ENCODE measurements at regions not wholly inside any gene's neighbourhood (a gene's known extent, or its start where the extent isn't known, plus 50 kb on each side); places are given as distances from the start of the nearest gene placed in this dataset.

DNA sequence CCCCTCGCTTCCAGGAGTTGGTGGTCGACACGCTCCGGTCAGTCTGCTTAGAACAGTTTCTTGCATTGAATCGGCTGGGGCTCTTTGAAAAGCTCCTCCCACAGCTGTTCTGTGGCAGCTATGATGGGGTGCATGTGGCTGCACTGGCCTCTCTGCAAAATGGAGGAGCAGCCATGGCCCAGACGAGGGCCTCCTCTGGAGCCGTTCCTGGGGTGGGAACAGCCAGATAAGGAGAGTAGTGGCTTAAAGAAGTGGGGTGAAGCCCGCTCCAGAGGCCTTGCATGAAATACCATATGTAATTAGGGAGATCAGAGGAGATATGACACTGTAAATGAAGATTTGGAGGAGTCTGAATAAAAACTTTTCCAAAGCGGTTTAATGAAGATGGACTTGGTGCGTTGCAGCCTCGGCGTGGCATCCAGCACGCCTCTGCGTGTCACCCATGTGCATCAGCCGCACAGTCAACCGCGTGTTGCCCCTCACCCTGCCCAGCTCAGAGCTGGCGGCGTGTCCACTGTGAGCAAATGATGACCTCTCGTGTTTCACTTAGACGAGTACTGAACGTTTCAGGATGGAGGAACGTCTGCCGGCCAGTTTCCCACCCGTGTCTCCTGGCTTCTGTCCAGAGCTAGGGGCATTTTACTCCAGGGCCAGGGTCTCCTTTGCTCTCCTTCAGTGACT is 199.2 kb downstream of the TEX29 start:
- Mint-ChIP-seq H3K36me3 (no peaks in the 10 kb centered on the region), H3K27ac (no peak overlapping the region), H3K4me1 (no peaks in the 10 kb centered on the region), H3K27me3 (peaks cover 2 to 11% of the 10 kb centered on the region in 2 donors), H3K4me3 (no peak overlapping the region), H3K9me3 (no peaks in the 10 kb centered on the region)
- Histone ChIP-seq H3K9me3 (ENCODE audit: low read length) (no peaks in the 10 kb centered on the region), H3K4me3 (ENCODE audit: low read length) (no peak overlapping the region), H3K36me3 (ENCODE audit: insufficient read depth, low read length) (no peaks in the 10 kb centered on the region), H3K4me1 (ENCODE audit: insufficient read depth, low read length) (no peaks in the 10 kb centered on the region), H3K27me3 (ENCODE audit: insufficient read depth, low read length, poor library complexity, severe bottlenecking) (no peaks in the 10 kb centered on the region), H3K27ac (ENCODE audit: low read depth, low read length) (no peak overlapping the region)
- no peak for DNase-seq
- ChIA-PET CTCF (no interaction called here), POLR2A (no interaction called here)

DNA sequence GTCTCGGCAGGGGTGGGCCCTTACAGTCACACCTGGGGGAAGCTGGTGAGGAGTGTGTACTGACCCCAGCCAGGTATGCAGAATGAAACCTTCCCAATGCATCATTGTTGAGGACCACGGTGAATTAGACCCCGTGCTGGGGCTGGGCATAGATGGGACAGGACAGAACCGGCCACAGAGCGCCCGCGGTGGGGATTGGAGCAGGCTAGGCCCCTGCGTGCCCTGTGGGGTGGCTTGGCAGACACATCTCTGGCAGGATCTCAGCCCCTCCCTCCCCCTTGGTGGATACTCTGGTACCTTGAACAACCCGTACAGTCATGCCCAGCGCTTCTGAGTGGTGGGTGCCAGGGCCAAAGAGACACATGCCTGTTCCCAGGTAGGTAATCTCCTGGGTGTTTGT is 200.6 kb downstream of the TEX29 start:
- Mint-ChIP-seq H3K27me3 (peaks cover 2 to 11% of the 10 kb centered on the region in 2 donors), H3K27ac (no peak overlapping the region), H3K4me1 (no peaks in the 10 kb centered on the region), H3K4me3 (no peak overlapping the region), H3K9me3 (no peaks in the 10 kb centered on the region), H3K36me3 (no peaks in the 10 kb centered on the region)
- Histone ChIP-seq H3K27me3 (ENCODE audit: insufficient read depth, low read length, poor library complexity, severe bottlenecking) (no peaks in the 10 kb centered on the region), H3K4me3 (ENCODE audit: low read length) (no peak overlapping the region), H3K36me3 (ENCODE audit: insufficient read depth, low read length) (no peaks in the 10 kb centered on the region), H3K9me3 (ENCODE audit: low read length) (no peaks in the 10 kb centered on the region), H3K27ac (ENCODE audit: low read depth, low read length) (no peak overlapping the region), H3K4me1 (ENCODE audit: insufficient read depth, low read length) (no peaks in the 10 kb centered on the region)
- CTCF ChIA-PET, result no interaction called here
- no peak for DNase-seq
- POLR2A ChIA-PET, result no interaction called here

DNA sequence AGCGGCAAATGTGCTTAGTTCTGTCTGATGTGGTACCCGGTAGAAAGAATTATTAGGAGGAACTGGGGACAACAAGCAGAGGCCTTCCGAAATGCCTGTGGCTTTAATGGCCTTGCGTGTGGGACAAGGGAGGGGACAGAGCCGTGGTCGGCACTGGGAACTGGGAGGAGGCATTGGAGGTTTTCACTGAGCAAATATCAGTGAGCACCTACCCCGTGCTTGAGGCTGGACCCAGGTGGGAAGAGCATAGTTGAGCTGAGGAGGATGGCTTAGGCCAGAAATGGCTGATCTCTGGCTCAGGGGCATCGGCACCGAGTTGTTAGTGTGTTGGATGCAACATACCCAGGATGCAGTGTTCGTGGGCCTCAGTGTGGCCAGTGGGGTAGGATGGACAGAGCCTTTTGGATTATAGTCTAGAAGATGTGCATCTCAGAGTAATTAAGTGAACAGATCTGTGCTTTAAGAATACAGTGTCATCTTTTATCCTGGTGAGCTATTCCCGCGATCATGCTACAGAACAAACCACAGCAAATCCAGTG is 201.3 kb downstream of the TEX29 start:
- H3K4me3 ChIP-seq (ENCODE audit: low read length), result no peak overlapping the region
- H3K4me1 ChIP-seq (ENCODE audit: insufficient read depth, low read length), result no peaks in the 10 kb centered on the region
- H3K9me3 Mint-ChIP-seq, result no peaks in the 10 kb centered on the region
- no peaks in the 10 kb centered on the region for H3K4me1 Mint-ChIP-seq
- no peaks in the 10 kb centered on the region for H3K27me3 ChIP-seq (ENCODE audit: insufficient read depth, low read length, poor library complexity, severe bottlenecking)
- H3K36me3 ChIP-seq (ENCODE audit: insufficient read depth, low read length), result no peaks in the 10 kb centered on the region
- peaks cover 2 to 11% of the 10 kb centered on the region in 2 donors for H3K27me3 Mint-ChIP-seq
- H3K9me3 ChIP-seq (ENCODE audit: low read length), result no peaks in the 10 kb centered on the region
- CTCF ChIA-PET, result no interaction called here
- H3K27ac ChIP-seq (ENCODE audit: low read depth, low read length), result no peak overlapping the region
- DNase-seq, result no peak
- POLR2A ChIA-PET, result no interaction called here
- no peak overlapping the region for H3K4me3 Mint-ChIP-seq
- no peaks in the 10 kb centered on the region for H3K36me3 Mint-ChIP-seq
- H3K27ac Mint-ChIP-seq, result no peak overlapping the region

DNA sequence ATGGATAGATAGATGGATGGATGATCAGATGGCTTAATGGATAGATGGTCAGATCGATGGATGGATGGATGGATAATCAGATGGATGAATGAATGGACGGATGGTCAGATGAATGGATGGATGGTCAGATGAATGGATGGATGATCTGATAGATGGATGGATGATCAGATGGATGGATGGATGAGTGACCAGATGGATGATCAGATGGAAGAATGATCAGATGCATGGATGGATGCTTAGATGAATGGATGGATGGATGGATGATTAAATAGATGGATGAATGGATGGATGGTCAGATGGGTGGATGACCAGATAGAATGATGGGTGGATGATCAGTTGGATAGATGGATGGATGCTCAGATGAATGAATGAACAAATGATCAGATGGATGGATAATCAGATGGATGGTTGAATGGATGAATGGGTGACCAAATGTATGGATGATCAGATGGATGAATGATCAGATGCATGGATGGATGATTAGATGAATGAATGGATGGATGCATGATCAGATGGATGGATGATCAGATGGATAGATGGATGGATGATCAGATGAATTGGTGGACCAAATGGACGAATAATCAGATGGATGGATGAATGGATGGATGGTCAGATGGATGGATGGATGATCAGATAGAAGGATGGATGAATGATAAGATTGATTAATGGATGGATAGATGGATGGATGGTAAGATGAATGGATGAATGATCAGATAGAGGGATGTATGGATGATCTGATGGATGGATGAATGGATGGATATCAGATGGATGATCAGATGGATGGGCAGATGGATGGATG is 205.1 kb downstream of the TEX29 start:
- H3K36me3 ChIP-seq (ENCODE audit: insufficient read depth, low read length), result no peaks in the 10 kb centered on the region
- no peak overlapping the region for H3K27ac ChIP-seq (ENCODE audit: low read depth, low read length)
- peaks cover 7 to 11% of the 10 kb centered on the region in 2 donors for H3K27me3 Mint-ChIP-seq
- no peak overlapping the region for H3K4me3 Mint-ChIP-seq
- H3K27ac Mint-ChIP-seq, result no peak overlapping the region
- no peak for DNase-seq
- H3K9me3 ChIP-seq (ENCODE audit: low read length), result no peaks in the 10 kb centered on the region
- H3K9me3 Mint-ChIP-seq, result no peaks in the 10 kb centered on the region
- H3K36me3 Mint-ChIP-seq, result no peaks in the 10 kb centered on the region
- H3K4me1 ChIP-seq (ENCODE audit: insufficient read depth, low read length), result no peaks in the 10 kb centered on the region
- no peaks in the 10 kb centered on the region for H3K4me1 Mint-ChIP-seq
- ChIA-PET POLR2A (no interaction called here), CTCF (no interaction called here)
- no peak overlapping the region for H3K4me3 ChIP-seq (ENCODE audit: low read length)
- no peaks in the 10 kb centered on the region for H3K27me3 ChIP-seq (ENCODE audit: insufficient read depth, low read length, poor library complexity, severe bottlenecking)

DNA sequence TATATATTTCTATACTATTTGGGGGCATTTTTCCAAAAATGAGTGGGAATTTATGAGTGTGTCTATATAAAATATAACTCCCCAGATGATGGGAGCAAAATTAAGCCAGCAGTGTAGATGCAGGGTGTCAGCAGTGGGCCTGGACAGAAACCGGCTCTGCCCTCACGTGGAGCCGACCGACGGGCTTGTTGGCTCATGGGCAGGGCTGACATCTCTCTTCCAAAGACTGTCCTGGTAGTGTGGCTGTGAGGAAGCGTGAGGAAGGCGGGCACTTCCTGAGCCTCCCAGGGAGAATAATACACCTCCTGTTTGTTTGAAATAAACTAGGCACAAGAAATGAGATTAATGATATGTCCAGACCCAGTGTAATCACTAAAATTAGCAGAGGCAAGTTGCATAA is 206.5 kb downstream of the TEX29 start:
- H3K4me3 Mint-ChIP-seq, result no peak overlapping the region
- Histone ChIP-seq H3K27ac (ENCODE audit: low read depth, low read length) (no peak overlapping the region), H3K4me1 (ENCODE audit: insufficient read depth, low read length) (no peaks in the 10 kb centered on the region), H3K36me3 (ENCODE audit: insufficient read depth, low read length) (no peaks in the 10 kb centered on the region), H3K9me3 (ENCODE audit: low read length) (no peaks in the 10 kb centered on the region), H3K27me3 (ENCODE audit: insufficient read depth, low read length, poor library complexity, severe bottlenecking) (no peaks in the 10 kb centered on the region), H3K4me3 (ENCODE audit: low read length) (no peak overlapping the region)
- no peaks in the 10 kb centered on the region for H3K36me3 Mint-ChIP-seq
- ChIA-PET POLR2A (no interaction called here), CTCF (no interaction called here)
- H3K27ac Mint-ChIP-seq, result no peak overlapping the region
- peaks cover 9 to 15% of the 10 kb centered on the region in 2 donors for H3K27me3 Mint-ChIP-seq
- no peak for DNase-seq
- H3K9me3 Mint-ChIP-seq, result no peaks in the 10 kb centered on the region
- H3K4me1 Mint-ChIP-seq, result no peaks in the 10 kb centered on the region

DNA sequence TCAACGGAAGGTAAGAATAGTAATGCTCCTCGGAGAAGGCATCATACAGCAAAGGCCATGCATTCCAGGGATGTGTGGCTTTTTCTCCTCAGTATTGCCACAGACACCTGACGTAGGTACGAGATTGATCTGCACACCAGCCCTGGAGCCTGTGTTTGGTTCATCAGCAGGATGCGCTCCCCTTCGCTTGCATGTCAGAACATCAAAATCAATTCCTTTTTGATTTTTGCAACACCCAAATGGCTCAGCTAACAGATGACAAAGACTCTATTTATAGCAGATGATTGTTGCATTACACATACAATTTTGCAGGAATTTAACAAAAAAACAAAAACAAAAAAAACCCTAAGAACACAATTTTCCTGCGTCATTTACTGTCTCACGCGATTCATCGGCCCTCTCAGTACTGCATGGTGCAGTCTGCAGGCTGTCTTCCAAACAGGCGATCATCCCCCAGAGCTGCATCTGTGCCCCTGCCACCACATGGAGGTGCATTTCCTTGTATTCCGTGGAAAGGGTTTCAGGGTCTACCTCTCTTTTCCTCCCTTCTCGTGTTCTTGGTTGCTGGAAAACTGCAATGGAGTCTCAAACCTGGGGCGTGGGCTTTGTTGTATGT is 207.3 kb downstream of the TEX29 start:
- Mint-ChIP-seq H3K27ac (no peak overlapping the region), H3K9me3 (no peaks in the 10 kb centered on the region), H3K27me3 (peaks cover 12 to 16% of the 10 kb centered on the region in 2 donors), H3K4me3 (no peak overlapping the region), H3K36me3 (no peaks in the 10 kb centered on the region), H3K4me1 (no peaks in the 10 kb centered on the region)
- Histone ChIP-seq H3K4me3 (ENCODE audit: low read length) (no peak overlapping the region), H3K9me3 (ENCODE audit: low read length) (no peaks in the 10 kb centered on the region), H3K27me3 (ENCODE audit: insufficient read depth, low read length, poor library complexity, severe bottlenecking) (no peaks in the 10 kb centered on the region), H3K27ac (ENCODE audit: low read depth, low read length) (no peak overlapping the region), H3K36me3 (ENCODE audit: insufficient read depth, low read length) (no peaks in the 10 kb centered on the region), H3K4me1 (ENCODE audit: insufficient read depth, low read length) (no peaks in the 10 kb centered on the region)
- CTCF ChIA-PET, result no interaction called here
- POLR2A ChIA-PET, result no interaction called here
- no peak for DNase-seq

DNA sequence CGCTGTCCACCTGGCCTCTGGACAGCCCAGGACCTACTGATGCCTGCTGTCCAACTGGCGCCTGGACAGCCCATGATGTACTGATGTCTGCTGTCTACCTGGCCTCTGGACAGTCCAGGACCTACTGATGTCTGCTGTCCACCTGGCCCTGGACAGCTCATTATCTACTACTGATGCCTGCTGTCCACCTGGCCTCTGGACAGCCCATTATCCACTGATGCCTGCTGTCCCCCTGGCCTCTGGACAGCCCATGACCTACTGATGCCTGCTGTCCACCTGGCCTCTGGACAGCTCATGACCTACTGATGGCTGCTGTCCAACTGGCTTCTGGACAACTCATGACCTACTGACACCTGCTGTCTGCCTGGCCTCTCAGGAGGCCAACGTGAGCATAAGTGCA is 208.1 kb downstream of the TEX29 start:
- ChIA-PET CTCF (no interaction called here), POLR2A (no interaction called here)
- H3K36me3 Mint-ChIP-seq, result no peaks in the 10 kb centered on the region
- no peak overlapping the region for H3K4me3 Mint-ChIP-seq
- H3K4me1 Mint-ChIP-seq, result no peaks in the 10 kb centered on the region
- no peaks in the 10 kb centered on the region for H3K9me3 ChIP-seq (ENCODE audit: low read length)
- H3K27ac ChIP-seq (ENCODE audit: low read depth, low read length), result no peak overlapping the region
- H3K4me3 ChIP-seq (ENCODE audit: low read length), result no peak overlapping the region
- H3K27me3 ChIP-seq (ENCODE audit: insufficient read depth, low read length, poor library complexity, severe bottlenecking), result no peaks in the 10 kb centered on the region
- H3K9me3 Mint-ChIP-seq, result no peaks in the 10 kb centered on the region
- no peak overlapping the region for H3K27ac Mint-ChIP-seq
- H3K4me1 ChIP-seq (ENCODE audit: insufficient read depth, low read length), result no peaks in the 10 kb centered on the region
- no peak for DNase-seq
- no peaks in the 10 kb centered on the region for H3K36me3 ChIP-seq (ENCODE audit: insufficient read depth, low read length)
- H3K27me3 Mint-ChIP-seq, result peaks cover 17 to 23% of the 10 kb centered on the region in 2 donors

DNA sequence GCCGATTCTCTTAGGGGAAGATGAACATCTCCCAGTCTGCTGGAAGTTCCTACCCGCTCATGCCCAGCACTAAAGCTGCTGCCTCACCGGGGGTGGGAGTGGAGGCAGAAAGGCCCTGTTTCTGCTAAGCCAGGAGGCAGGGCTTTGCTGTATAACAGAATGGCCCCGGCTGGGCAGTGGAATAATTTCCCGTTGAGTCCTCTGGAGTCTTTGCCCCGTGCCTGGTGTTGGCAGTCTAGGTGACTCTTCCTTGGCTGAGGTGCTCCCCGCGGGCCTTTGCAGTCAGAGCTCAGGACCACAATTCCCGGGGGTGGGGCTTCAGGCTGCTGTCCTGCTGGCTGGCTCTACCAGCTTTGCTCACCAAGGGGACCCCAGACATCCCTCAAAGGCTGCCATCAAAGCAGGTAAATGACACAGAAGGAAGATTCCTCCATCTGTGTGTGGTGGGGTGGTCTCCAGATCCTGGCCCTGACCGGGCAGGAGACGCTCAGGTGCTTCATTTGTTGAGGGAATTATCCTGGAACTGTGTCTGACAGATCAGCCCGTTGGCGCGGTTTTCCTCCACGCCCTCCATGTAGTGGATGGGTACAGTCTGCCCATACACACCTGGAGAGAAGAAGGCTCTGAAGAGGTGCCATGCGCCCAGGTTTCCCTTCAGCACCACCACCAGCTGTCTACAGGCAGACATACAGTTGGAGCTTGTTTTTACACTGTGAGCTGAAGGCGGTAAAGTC is 209.9 kb downstream of the TEX29 start:
- H3K4me3 ChIP-seq (ENCODE audit: low read length), result no peak overlapping the region
- POLR2A ChIA-PET, result no interaction called here
- Mint-ChIP-seq H3K9me3 (no peaks in the 10 kb centered on the region), H3K4me3 (no peak overlapping the region), H3K27me3 (peaks cover 21 to 36% of the 10 kb centered on the region in 2 donors), H3K4me1 (peaks cover 0 to 7% (median 0%) of the 10 kb centered on the region in 3 donors), H3K27ac (no peak overlapping the region), H3K36me3 (no peaks in the 10 kb centered on the region)
- no peaks in the 10 kb centered on the region for H3K36me3 ChIP-seq (ENCODE audit: insufficient read depth, low read length)
- H3K9me3 ChIP-seq (ENCODE audit: low read length), result no peaks in the 10 kb centered on the region
- CTCF ChIA-PET, result no interaction called here
- no peak overlapping the region for H3K27ac ChIP-seq (ENCODE audit: low read depth, low read length)
- no peak for DNase-seq
- no peaks in the 10 kb centered on the region for H3K4me1 ChIP-seq (ENCODE audit: insufficient read depth, low read length)
- H3K27me3 ChIP-seq (ENCODE audit: insufficient read depth, low read length, poor library complexity, severe bottlenecking), result peaks cover 3% of the 10 kb centered on the region
